ENCODE measurements at regions not wholly inside any gene's neighbourhood (a gene's known extent, or its start where the extent isn't known, plus 50 kb on each side); places are given as distances from the start of the nearest gene placed in this dataset.

GRCh38 chr1:34663031-34663430 is 91.8 kb upstream of the GJB5 start:
- H4K20me1 ChIP-seq (ENCODE audit: low read length): no peaks in the 10 kb centered on the region
- H3K4me2 ChIP-seq (ENCODE audit: low read length): no peak overlapping the region
- H3K27me3 ChIP-seq (ENCODE audit: low read length): peaks cover 24% of the 10 kb centered on the region
- H3K4me1 ChIP-seq (ENCODE audit: insufficient read depth, low read length): no peaks in the 10 kb centered on the region
- no peaks in the 10 kb centered on the region for H3F3A ChIP-seq (ENCODE audit: low read length, unreplicated experiment)
- ChIA-PET POLR2A (ENCODE audit: unreplicated experiment) (no interaction called here), CTCF (no interaction called here)
- TF ChIP-seq EZH2phosphoT487 (IDR thresholded peaks at IDR 0.05; ENCODE audit: borderline replicate concordance, low read length): no peak
- TF ChIP-seq EZH2 (IDR thresholded peaks at IDR 0.05; ENCODE audit: low read length, unreplicated experiment): no peak
- no peak for TF ChIP-seq CTCF (conservative IDR thresholded peaks at IDR 0.05; ENCODE audit: low read depth, low read length)
- no peaks in the 10 kb centered on the region for H3K36me3 ChIP-seq (ENCODE audit: low read depth, low read length)
- H3K9me2 ChIP-seq (replicated peaks; ENCODE audit: low read length): no peaks in the 10 kb centered on the region
- H3K4me3 ChIP-seq (ENCODE audit: low read length): no peak overlapping the region
- no peak overlapping the region for H3K27ac ChIP-seq (ENCODE audit: low read length)
- BruUV-seq (replicated peaks): no TSS peak
- H2AFZ ChIP-seq (ENCODE audit: low read length): no peak overlapping the region
- H3K9ac ChIP-seq (ENCODE audit: low read length): no peak overlapping the region
- DNase-seq (no peak), ATAC-seq (no peak)
- H3K9me3 ChIP-seq (ENCODE audit: low read length): no peaks in the 10 kb centered on the region
- intact Hi-C loops (cut with micrococcal nuclease): no loop called here
- H3K79me2 ChIP-seq (ENCODE audit: low read length): no peaks in the 10 kb centered on the region

GRCh38 chr1:34668063-34668462 is 86.8 kb upstream of the GJB5 start:
- Histone ChIP-seq H3F3A (ENCODE audit: low read length, unreplicated experiment) (no peaks in the 10 kb centered on the region), H3K27me3 (ENCODE audit: low read length) (no peaks in the 10 kb centered on the region; the same call in 1 of the 2 replicates), H3K79me2 (ENCODE audit: low read length) (no peaks in the 10 kb centered on the region), H3K4me2 (ENCODE audit: low read length) (no peak overlapping the region), H3K9me2 (replicated peaks; ENCODE audit: low read length) (no peaks in the 10 kb centered on the region), H3K4me1 (ENCODE audit: insufficient read depth, low read length) (no peaks in the 10 kb centered on the region), H3K9ac (ENCODE audit: low read length) (no peak overlapping the region), H3K27ac (ENCODE audit: low read length) (no peak overlapping the region), H3K4me3 (ENCODE audit: low read length) (no peak overlapping the region), H3K36me3 (ENCODE audit: low read depth, low read length) (no peaks in the 10 kb centered on the region), H2AFZ (ENCODE audit: low read length) (no peak overlapping the region), H4K20me1 (ENCODE audit: low read length) (no peaks in the 10 kb centered on the region), H3K9me3 (ENCODE audit: low read length) (no peaks in the 10 kb centered on the region)
- CTCF ChIA-PET: no interaction called here
- no TSS peak for BruUV-seq (replicated peaks)
- ATAC-seq: no peak
- no peak for TF ChIP-seq EZH2 (IDR thresholded peaks at IDR 0.05; ENCODE audit: low read length, unreplicated experiment)
- no peak for TF ChIP-seq CTCF (conservative IDR thresholded peaks at IDR 0.05; ENCODE audit: low read depth, low read length)
- TF ChIP-seq EZH2phosphoT487 (IDR thresholded peaks at IDR 0.05; ENCODE audit: borderline replicate concordance, low read length): no peak
- DNase-seq: no peak
- intact Hi-C loops (cut with micrococcal nuclease): no loop called here
- POLR2A ChIA-PET (ENCODE audit: unreplicated experiment): no interaction called here

- ChIA-PET CTCF (no interaction called here), POLR2A (ENCODE audit: unreplicated experiment) (no interaction called here)
- no peak for DNase-seq
- no peak overlapping the region for H3K4me2 ChIP-seq (ENCODE audit: low read length)
- H3F3A ChIP-seq (ENCODE audit: low read length, unreplicated experiment): no peaks in the 10 kb centered on the region
- no peak overlapping the region for H3K9ac ChIP-seq (ENCODE audit: low read length)
- H3K4me1 ChIP-seq (ENCODE audit: insufficient read depth, low read length): no peaks in the 10 kb centered on the region
- H2AFZ ChIP-seq (ENCODE audit: low read length): no peak overlapping the region
- TF ChIP-seq EZH2phosphoT487 (IDR thresholded peaks at IDR 0.05; ENCODE audit: borderline replicate concordance, low read length) (no peak), CTCF (conservative IDR thresholded peaks at IDR 0.05; ENCODE audit: low read depth, low read length) (no peak), EZH2 (IDR thresholded peaks at IDR 0.05; ENCODE audit: low read length, unreplicated experiment) (no peak)
- H4K20me1 ChIP-seq (ENCODE audit: low read length): no peaks in the 10 kb centered on the region
- no peak overlapping the region for H3K27ac ChIP-seq (ENCODE audit: low read length)
- H3K36me3 ChIP-seq (ENCODE audit: low read depth, low read length): no peaks in the 10 kb centered on the region
- ATAC-seq: no peak
- no peaks in the 10 kb centered on the region for H3K9me2 ChIP-seq (replicated peaks; ENCODE audit: low read length)
- intact Hi-C loops (cut with micrococcal nuclease): no loop called here
- no peaks in the 10 kb centered on the region for H3K79me2 ChIP-seq (ENCODE audit: low read length)
- H3K9me3 ChIP-seq (ENCODE audit: low read length): no peaks in the 10 kb centered on the region
- BruUV-seq (replicated peaks): no TSS peak
- H3K4me3 ChIP-seq (ENCODE audit: low read length): no peak overlapping the region
- H3K27me3 ChIP-seq (ENCODE audit: low read length): 0 out of 2 replicates have a peak, but pooled peaks cover 3% of the 10 kb centered on the region
These were observed 83.9 kb upstream of the GJB5 start for GRCh38 chr1:34670982-34671381.
